K562 (cell line): ENCODE measurements at regions not wholly inside any gene's neighbourhood (a gene's known extent, or its start where the extent isn't known, plus 50 kb on each side); places are given as distances from the start of the nearest gene placed in this dataset.

ENCODE experiments used
- ATAC-seq: fragments of 200-7000 bp; cut with Tn5 transposase; 3 replicates; pipeline ENCODE4 v1.9.1; 2020; ENCODE audit warnings: moderate library complexity
- BruUV-seq: library from RNA; stranded (reverse); fragments of 400-500 nt; replicated peaks from 2 replicates; lab custom pipeline; 2021; lab: Mats Ljungman, UMichigan
- CTCF ChIA-PET: fragments of 300-600 bp; formaldehyde crosslinking; extraction: SDS; loops from one replicate; lab custom pipeline; 2021; ENCODE audit warnings: low intra/inter-chr PET ratio; lab: Yijun Ruan, JAX
- POLR2A ChIA-PET: fragments of 300-600, 350-650 bp; sonication (Branson Sonifier 250); formaldehyde crosslinking; extraction: SDS; loops from one replicate; lab custom pipeline; 2021; ENCODE audit warnings: antibody characterized with exemption, inconsistent platforms; lab: Yijun Ruan, JAX
- DNase-seq, 4 experiments: peaks; one replicate each; pipeline versions ENCODE4 v3.0.0 to v3.0.0-alpha.2; 2011 to 2018; ENCODE audit warnings: low spot score in 3 of 4, mixed read lengths in 3 of 4; ENCODE audit errors: extremely low read depth in 1 of 4
- FAIRE-seq: peaks from 2 replicates; lab custom pipeline; 2011; peaks lifted over from hg19 to GRCh38; lab: Jason Lieb, UNC
- H2AFZ ChIP-seq: 2 replicates; pipeline ENCODE4 v1.6.0; 2011; ENCODE audit warnings: low read depth, low read length, control low read depth, inconsistent platforms
- H3K27ac ChIP-seq: fragments of 200-600 bp; 3 replicates; pipeline ENCODE4 v1.8.0; 2011; ENCODE audit warnings: low read depth, mild to moderate bottlenecking, control low read depth, inconsistent platforms, low read length, moderate library complexity, mixed read lengths; ENCODE audit errors: extremely low read depth
- H3K27me3 ChIP-seq, 2 experiments: fragments of 300-600 bp in 1 of 2; 2 replicates in 1 of 2; 3 replicates in 1 of 2; pipeline versions ENCODE4 v1.6.0 to v1.8.0; 2011; ENCODE audit warnings: inconsistent platforms in 2 of 2, low read length in 2 of 2, mild to moderate bottlenecking in 1 of 2, mixed read lengths in 1 of 2, moderate library complexity in 1 of 2; ENCODE audit not compliant: control insufficient read depth in 2 of 2, insufficient read depth in 2 of 2
- H3K36me3 ChIP-seq: fragments of 300-600 bp; 3 replicates; pipeline ENCODE4 v1.8.0; 2011; ENCODE audit warnings: mild to moderate bottlenecking, low read length, inconsistent platforms; ENCODE audit not compliant: control insufficient read depth, insufficient read depth
- H3K4me1 ChIP-seq, 2 experiments: fragments of 200-600 bp in 1 of 2; replicated peaks in 1 of 2; 2 replicates in 1 of 2; 3 replicates in 1 of 2; pipeline versions ENCODE4 v1.5.1 to v1.8.0; 2011; ENCODE audit warnings: inconsistent platforms in 2 of 2, low read length in 2 of 2, mild to moderate bottlenecking in 1 of 2, mixed read lengths in 1 of 2, moderate library complexity in 1 of 2; ENCODE audit not compliant: control insufficient read depth in 2 of 2, insufficient read depth in 2 of 2
- H3K4me2 ChIP-seq: 2 replicates; pipeline ENCODE4 v1.6.1; 2011; ENCODE audit warnings: low read length, control low read depth, inconsistent platforms, mixed read lengths; ENCODE audit not compliant: insufficient read depth
- H3K4me3 ChIP-seq: fragments of 200-600 bp; sonication (generic), shearing (Covaris generic); 2 replicates; pipeline ENCODE4 v1.5.1; 2016; ENCODE audit warnings: control low read depth, inconsistent platforms
- H3K79me2 ChIP-seq: fragments of 200-600 bp; 3 replicates; pipeline ENCODE4 v1.8.0; 2011; ENCODE audit warnings: low read length, inconsistent platforms; ENCODE audit not compliant: control insufficient read depth, insufficient read depth
- H3K9ac ChIP-seq, 2 experiments: 2 replicates each; pipeline versions ENCODE4 v1.6.0 to v1.6.1; 2011; ENCODE audit warnings: low read depth in 2 of 2, low read length in 2 of 2, control low read depth in 1 of 2, inconsistent platforms in 1 of 2, mild to moderate bottlenecking in 1 of 2, mixed read lengths in 1 of 2; ENCODE audit not compliant: insufficient read depth in 1 of 2
- H3K9me1 ChIP-seq: one replicate; pipeline ENCODE4 v1.6.0; 2011; ENCODE audit warnings: inconsistent platforms, mild to moderate bottlenecking, low read length, moderate library complexity; ENCODE audit not compliant: control insufficient read depth, insufficient read depth
- H3K9me3 ChIP-seq: replicated peaks from 2 replicates; pipeline ENCODE4 v1.5.1; 2011; ENCODE audit warnings: low read depth, low read length, inconsistent platforms; ENCODE audit not compliant: control insufficient read depth, insufficient read depth
- H4K20me1 ChIP-seq: replicated peaks from 2 replicates; pipeline ENCODE4 v1.6.1; 2011; ENCODE audit warnings: low read length, inconsistent platforms, mixed read lengths; ENCODE audit not compliant: control insufficient read depth, insufficient read depth
- MAZ ChIP-seq, 2 experiments: fragments of 450-650 bp in 1 of 2; sonication (generic) in 1 of 2; formaldehyde crosslinking; IDR thresholded peaks in 1 of 2; conservative IDR thresholded peaks in 1 of 2; 2 replicates each; pipeline versions ENCODE4 v1.4.0 to v1.5.0; 2020; ENCODE audit warnings: mild to moderate bottlenecking in 1 of 2, missing genetic modification reagents in 1 of 2
- PHF8 ChIP-seq: fragments of 200-600 bp; sonication (generic); IDR thresholded peaks from 2 replicates; pipeline ENCODE4 v1.6.1; 2012; ENCODE audit warnings: mixed run types, mild to moderate bottlenecking, inconsistent platforms, low read length, moderate library complexity, borderline replicate concordance
- ZNF551 ChIP-seq: fragments of 250-450 bp; sonication (Bioruptor Pico); IDR thresholded peaks from 2 replicates; pipeline ENCODE4 v1.5.0; 2021; ENCODE audit warnings: mild to moderate bottlenecking, moderate library complexity
- ZNF778 ChIP-seq: fragments of 450-650 bp; formaldehyde crosslinking; IDR thresholded peaks from 2 replicates; pipeline ENCODE4 v1.4.0; 2020; ENCODE audit warnings: mild to moderate bottlenecking, moderate library complexity
- WGBS: fragments of 100-300 bp; shearing (Covaris generic); methylation state at CpG from one replicate; pipeline ENCODE4 v1.1.6; 2016; ENCODE audit warnings: low coverage, mixed read lengths; ENCODE audit not compliant: insufficient coverage; ENCODE audit errors: missing lambda C conversion rate; 5-methylcytosine and 5-hydroxymethylcytosine counted together
- in situ Hi-C: fragments of 300-500 bp; cut with MboI; formaldehyde crosslinking; loops from 4 replicates; pipeline ENCODE4 v1.15.0; 2018; ENCODE audit warnings: inconsistent platforms, mixed read lengths
- intact Hi-C: fragments of 100-400 bp; cut with micrococcal nuclease; formaldehyde crosslinking; loops from 2 replicates; pipeline ENCODE4 v1.14.2; 2022

DNA sequence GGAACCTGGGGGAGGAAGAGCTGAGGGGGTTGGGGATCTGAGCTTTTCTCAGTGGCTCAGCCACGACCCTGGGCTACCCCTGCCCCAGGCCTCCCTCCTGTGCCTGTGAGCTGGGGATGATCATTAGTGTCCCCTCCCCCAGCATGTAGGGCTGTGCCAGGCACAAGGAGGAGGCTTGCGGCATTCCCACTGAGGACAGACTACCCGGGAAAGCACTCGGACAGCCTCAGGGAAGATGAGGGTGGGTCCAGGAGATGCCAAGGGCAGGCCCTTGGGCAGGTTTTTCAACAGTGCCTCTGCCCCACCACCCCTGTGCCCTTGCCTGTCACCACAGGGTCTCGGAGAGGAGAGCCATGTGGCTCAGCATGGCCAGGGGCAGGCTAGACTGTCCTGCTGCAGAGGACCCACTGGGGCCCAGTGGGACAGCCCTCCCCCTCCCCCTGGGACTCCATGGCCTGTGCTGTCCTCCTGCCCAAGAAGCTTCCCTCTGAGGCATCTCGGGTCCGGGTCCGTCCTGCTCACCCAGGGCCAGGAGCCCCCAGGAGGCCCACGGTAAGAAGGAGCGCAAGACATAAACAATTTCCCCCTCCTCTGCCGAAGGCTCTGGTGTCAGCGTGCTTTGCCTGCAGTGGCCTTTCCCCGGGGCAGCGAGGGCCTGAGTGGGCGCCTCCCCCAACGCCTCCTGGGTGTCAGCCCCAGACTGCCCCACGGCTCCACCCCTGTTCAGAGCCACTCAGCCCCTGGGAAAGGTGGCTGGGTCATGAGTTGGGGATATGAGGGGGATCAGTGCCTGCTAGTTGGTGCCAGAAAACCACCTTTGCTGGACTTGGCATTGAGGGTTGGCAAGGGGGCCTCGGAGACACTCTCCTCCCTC, 192.5 kb downstream of the GOLGA6L6 start:
- Histone ChIP-seq H3K79me2 (no peaks in the 10 kb centered on the region), H3K9ac (peak overlapping the region in 1 of 2 experiments; percentile 13; a peak in 1 of 4 replicates), H3K4me3 (no peak overlapping the region), H3K4me1 (peaks cover 0 to 14% of the 10 kb centered on the region in 2 experiments; a peak in 2 of 5 replicates), H3K27me3 (peaks cover 6 to 44% of the 10 kb centered on the region in 2 experiments; a peak in 4 of 5 replicates), H2AFZ (no peak overlapping the region), H4K20me1 (peaks cover 14% of the 10 kb centered on the region; the same call in 1 of the 2 replicates), H3K4me2 (no peak overlapping the region), H3K9me3 (no peaks in the 10 kb centered on the region), H3K36me3 (no peaks in the 10 kb centered on the region), H3K27ac (no peak overlapping the region), H3K9me1 (peaks cover 2% of the 10 kb centered on the region)
- no TSS peak for BruUV-seq
- WGBS, result 2% methylated on average over 18 of the region's 18 CpGs
- TF ChIP-seq ZNF778 (CRISPR knock-in tag), result no peak
- no peak for TF ChIP-seq PHF8
- no peak for TF ChIP-seq ZNF551
- TF ChIP-seq MAZ (CRISPR knock-in tag; conservative IDR thresholded peaks at IDR 0.05 in 1 of 2, IDR thresholded peaks at IDR 0.05 in 1 of 2), result no peak
- ChIA-PET POLR2A (no interaction called here), CTCF (no interaction called here)
- DNase-seq, result peak in 1 of 4 experiments; percentile 16
- in situ Hi-C loops, result no loop called here
- FAIRE-seq, result no peak
- no peak for ATAC-seq
- intact Hi-C loops, result no loop called here
